Transverse colon (tissue), 4 donors: ENCODE measurements at regions not wholly inside any gene's neighbourhood (a gene's known extent, or its start where the extent isn't known, plus 50 kb on each side); places are given as distances from the start of the nearest gene placed in this dataset.

Source experiments
- DNase-seq: peaks from one replicate; pipeline ENCODE4 v3.0.0-alpha.2; 2019
- H3K27ac ChIP-seq, 4 donors: fragments of 200-600 bp; sonication (generic); 2 replicates each; pipeline ENCODE4 v1.5.1; 2016 to 2018; ENCODE audit warnings: inconsistent platforms in 4 of 4
- H3K27me3 ChIP-seq: fragments of 200-600 bp; sonication (generic); 2 replicates; pipeline ENCODE4 v1.5.1; 2017; ENCODE audit warnings: inconsistent platforms
- H3K36me3 ChIP-seq, 4 donors: fragments of 200-600 bp; sonication (generic); 2 replicates each; pipeline ENCODE4 v1.5.1; 2017 to 2019; ENCODE audit warnings: inconsistent platforms in 4 of 4
- H3K4me1 ChIP-seq, 4 donors: fragments of 200-600 bp; sonication (generic); 2 replicates each; pipeline ENCODE4 v1.5.1; 2017 to 2020; ENCODE audit warnings: inconsistent platforms in 4 of 4
- H3K4me3 ChIP-seq, 4 donors: fragments of 200-600 bp; sonication (generic); 1 replicate in 1 of 4; 2 replicates in 3 of 4; pipeline versions ENCODE4 v1.5.1 to v1.6.1; 2017 to 2019; ENCODE audit warnings: inconsistent platforms in 4 of 4
- H3K9me3 ChIP-seq, 2 donors: fragments of 200-600 bp; sonication (generic); 2 replicates each; pipeline ENCODE4 v1.5.1; 2017 to 2019; ENCODE audit warnings: inconsistent platforms in 2 of 2
- CTCF ChIP-seq, 5 experiments: fragments of 200-600 bp in 3 of 5; fragments of 450-650 bp in 2 of 5; sonication (generic) in 3 of 5; IDR thresholded peaks; 1 replicate in 2 of 5; 2 replicates in 3 of 5; pipeline ENCODE4 v1.5.1; 2016 to 2017; ENCODE audit warnings: antibody characterized with exemption in 5 of 5, inconsistent platforms in 3 of 5, mild to moderate bottlenecking in 2 of 5, moderate library complexity in 1 of 5
- EP300 ChIP-seq: sonication (generic); formaldehyde crosslinking; IDR thresholded peaks from one replicate; pipeline ENCODE4 v1.6.1; 2017; ENCODE audit warnings: antibody characterized with exemption, low read depth
- POLR2A ChIP-seq: fragments of 450-650 bp; IDR thresholded peaks from one replicate; pipeline ENCODE4 v1.6.1; 2016; ENCODE audit warnings: antibody characterized with exemption, mild to moderate bottlenecking, moderate library complexity
- POLR2AphosphoS5 ChIP-seq, 3 donors: sonication (generic); formaldehyde crosslinking; IDR thresholded peaks; one replicate each; pipeline ENCODE4 v1.6.1; 2016; ENCODE audit warnings: antibody characterized with exemption in 3 of 3
- WGBS, 2 donors: methylation state at CpG; one replicate each; pipeline ENCODE4 v1.1.5; 2018; ENCODE audit warnings: low coverage in 1 of 2; 5-methylcytosine and 5-hydroxymethylcytosine counted together
- in situ Hi-C, 4 donors: fragments of 200-750 bp; cut with MboI; loops; one replicate each; pipeline versions ENCODE4 v1.15.0 to v1.15.1; 2017; ENCODE audit warnings: low sequenced_read_pairs in 3 of 4, low pct_ligation_motif_present in 1 of 4, low pct_unique_long_range_greater_than_20kb in 1 of 4
- intact Hi-C: fragments of 100-400 bp; cut with DNase I; formaldehyde crosslinking; loops from one replicate; pipeline ENCODE4 v1.15.1; 2023; ENCODE audit warnings: low total_unique reads

DNA sequence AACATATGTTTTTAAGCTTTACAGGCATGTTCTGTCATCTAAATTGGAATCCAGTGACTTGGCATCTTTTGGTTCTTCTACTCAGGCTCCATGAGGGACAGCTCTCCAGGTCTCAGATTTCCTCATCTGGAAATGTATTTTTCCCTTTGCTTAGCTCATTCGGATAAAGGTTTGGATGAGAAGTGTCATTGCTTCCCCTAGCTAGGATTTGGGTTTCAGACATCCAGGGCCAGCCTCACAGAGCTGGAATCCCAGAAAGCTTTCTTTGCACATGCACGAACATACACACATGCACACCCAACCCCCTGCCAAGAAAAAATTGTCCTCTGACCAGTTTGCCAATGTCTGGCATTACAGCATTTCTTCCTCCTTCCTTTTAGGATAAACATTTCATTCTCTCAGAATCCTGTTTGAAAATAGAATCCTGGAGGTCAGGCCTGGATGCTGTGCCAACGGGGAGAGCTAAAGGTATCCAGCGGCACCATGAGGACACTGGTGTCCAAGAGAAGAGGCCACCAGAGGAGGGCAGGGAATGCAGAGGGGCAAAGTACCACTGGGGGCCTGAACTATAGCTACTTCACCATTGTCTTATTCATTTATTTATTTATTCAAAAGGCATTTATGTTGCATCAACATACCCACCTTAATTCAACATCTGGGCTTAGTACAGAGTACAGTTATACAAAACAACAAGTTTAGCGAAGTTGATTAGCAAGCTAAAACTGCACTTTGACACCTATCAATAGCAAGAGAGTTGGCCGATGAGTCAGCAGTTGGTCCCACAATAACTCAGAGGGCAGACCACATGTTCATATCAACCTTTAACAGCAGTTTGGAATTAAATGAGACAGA is 97.9 kb upstream of the ATL2 start:
- in situ Hi-C loops: no loop called here
- 74 to 84% methylated on average over 6 of the region's 6 CpGs for WGBS, 2 donors

DNA sequence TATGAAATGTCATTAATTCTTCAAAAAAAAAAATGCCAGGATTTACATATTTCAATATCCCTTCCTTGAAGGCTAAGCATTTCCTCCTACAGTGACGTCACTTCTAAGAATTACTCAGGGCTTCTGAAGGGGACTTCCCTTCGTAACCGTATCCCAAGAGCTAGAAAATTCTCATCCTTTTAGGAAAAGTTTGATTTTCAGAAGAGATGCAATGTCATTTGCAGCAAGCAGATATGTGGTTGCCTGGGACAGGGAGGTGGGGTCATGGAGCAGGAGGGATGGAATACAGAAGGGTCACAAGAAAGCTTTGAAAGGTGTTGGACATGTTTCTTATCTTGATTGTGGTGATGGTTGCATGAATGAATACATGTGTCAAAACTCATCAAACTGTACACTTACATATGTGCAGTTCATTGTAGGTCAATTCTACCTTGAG is 97.0 kb upstream of the ATL2 start:
- no peak for DNase-seq
- in situ Hi-C loops: no loop called here
- WGBS, 2 donors: 67 to 90% methylated on average over 2 to 3 of the region's 3 CpGs
- no peak overlapping the region for H3K4me3 ChIP-seq
- intact Hi-C loops: no loop called here
- no peaks in the 10 kb centered on the region for H3K27me3 ChIP-seq
- no peak overlapping the region for H3K27ac ChIP-seq
- H3K36me3 ChIP-seq: no peaks in the 10 kb centered on the region
- H3K9me3 ChIP-seq: no peaks in the 10 kb centered on the region
- H3K4me1 ChIP-seq: no peaks in the 10 kb centered on the region
- TF ChIP-seq CTCF (IDR thresholded peaks at IDR 0.05): no peak
- TF ChIP-seq POLR2A: no peak
- TF ChIP-seq POLR2AphosphoS5 (IDR thresholded peaks at IDR 0.05): no peak
- no peak for TF ChIP-seq EP300

More for the DNA sequence above, 97.9 kb upstream of the ATL2 start:
- Histone ChIP-seq H3K27me3 (no peaks in the 10 kb centered on the region), H3K4me3 (no peak overlapping the region), H3K27ac (no peak overlapping the region), H3K4me1 (no peaks in the 10 kb centered on the region), H3K9me3 (peaks cover 0 to under 1% of the 10 kb centered on the region in 2 donors), H3K36me3 (no peaks in the 10 kb centered on the region)
- no peak for TF ChIP-seq EP300
- TF ChIP-seq POLR2A: no peak
- no peak for TF ChIP-seq POLR2AphosphoS5 (IDR thresholded peaks at IDR 0.05)
- no peak for TF ChIP-seq CTCF (IDR thresholded peaks at IDR 0.05)
- DNase-seq: no peak
- intact Hi-C loops: no loop called here

- Histone ChIP-seq H3K27ac (no peak overlapping the region), H3K4me1 (peaks cover 0 to 3% (median 0%) of the 10 kb centered on the region in 4 donors), H3K27me3 (no peaks in the 10 kb centered on the region), H3K9me3 (no peaks in the 10 kb centered on the region), H3K36me3 (no peaks in the 10 kb centered on the region), H3K4me3 (no peak overlapping the region)
- intact Hi-C loops (no loop called here), in situ Hi-C loops (no loop called here)
- TF ChIP-seq POLR2A (no peak), CTCF (IDR thresholded peaks at IDR 0.05) (no peak), EP300 (no peak), POLR2AphosphoS5 (IDR thresholded peaks at IDR 0.05) (no peak)
- DNase-seq: no peak
- 67 to 73% methylated on average over 4 to 5 of the region's 5 CpGs for WGBS, 2 donors
Measured at GRCh38 chr2:38473333-38474005, 96.4 kb upstream of the ATL2 start.

GRCh38 chr2:38470115-38470514 is 93.0 kb upstream of the ATL2 start:
- Histone ChIP-seq H3K4me3 (no peak overlapping the region), H3K36me3 (no peaks in the 10 kb centered on the region), H3K9me3 (no peaks in the 10 kb centered on the region), H3K4me1 (peaks cover 0 to 31% (median 5%) of the 10 kb centered on the region in 4 donors), H3K27ac (peak overlapping the region; percentile 33 to 81 (median 77)), H3K27me3 (no peaks in the 10 kb centered on the region)
- no peak for DNase-seq
- TF ChIP-seq POLR2A (no peak), EP300 (no peak), POLR2AphosphoS5 (IDR thresholded peaks at IDR 0.05) (no peak), CTCF (IDR thresholded peaks at IDR 0.05) (no peak)
- WGBS, 2 donors: 74 to 94% methylated on average over 3 of the region's 3 CpGs
- in situ Hi-C loops (no loop called here), intact Hi-C loops (no loop called here)
